ENCODE measurements at regions not wholly inside any gene's neighbourhood (a gene's known extent, or its start where the extent isn't known, plus 50 kb on each side); places are given as distances from the start of the nearest gene placed in this dataset.

- TF ChIP-seq CTCF (IDR thresholded peaks at IDR 0.05; ENCODE audit: low read depth, low read length), result no peak
- DNase-seq (ENCODE audit: extremely low read depth, low read depth), result no peak
Observed at GRCh38 chr12:94707036-94707435, 56.7 kb upstream of the TMCC3 start.

GRCh38 chr12:94706250-94706661 lies 55.9 kb upstream of the TMCC3 start:
- TF ChIP-seq CTCF (IDR thresholded peaks at IDR 0.05; ENCODE audit: low read depth, low read length), result no peak
- DNase-seq (ENCODE audit: extremely low read depth, low read depth), result no peak

- TF ChIP-seq CTCF (IDR thresholded peaks at IDR 0.05; ENCODE audit: low read depth, low read length), result no peak
- no peak for DNase-seq (ENCODE audit: extremely low read depth, low read depth)
Observed at GRCh38 chr12:94705676-94706075, 55.3 kb upstream of the TMCC3 start.

- DNase-seq (ENCODE audit: extremely low read depth, low read depth), result peak; percentile 31
Observed at GRCh38 chr12:94704452-94705306, 54.3 kb upstream of the TMCC3 start.

GRCh38 chr12:94702696-94703095 lies 52.3 kb upstream of the TMCC3 start:
- DNase-seq (ENCODE audit: extremely low read depth, low read depth), result no peak
- TF ChIP-seq CTCF (IDR thresholded peaks at IDR 0.05; ENCODE audit: low read depth, low read length), result no peak

More at GRCh38 chr12:94704452-94705306, 54.3 kb upstream of the TMCC3 start:
- no peak for TF ChIP-seq CTCF (IDR thresholded peaks at IDR 0.05; ENCODE audit: low read depth, low read length)

GRCh38 chr12:94701711-94702110 lies 51.4 kb upstream of the TMCC3 start:
- DNase-seq (ENCODE audit: extremely low read depth, low read depth), result no peak
- TF ChIP-seq CTCF (IDR thresholded peaks at IDR 0.05; ENCODE audit: low read depth, low read length), result no peak

GRCh38 chr12:94700662-94701061 lies 50.3 kb upstream of the TMCC3 start:
- TF ChIP-seq CTCF (IDR thresholded peaks at IDR 0.05; ENCODE audit: low read depth, low read length), result no peak
- DNase-seq (ENCODE audit: extremely low read depth, low read depth), result no peak

Measured in AG09319 (cell line).